ENCODE measurements at regions not wholly inside any gene's neighbourhood (a gene's known extent, or its start where the extent isn't known, plus 50 kb on each side); places are given as distances from the start of the nearest gene placed in this dataset.

- no peak for TF ChIP-seq CTCF (IDR thresholded peaks at IDR 0.05; ENCODE audit: low read length)
- no peak for TF ChIP-seq EZH2 (IDR thresholded peaks at IDR 0.05; ENCODE audit: borderline replicate concordance, low read length)
Observed at GRCh38 chr10:31605426-31605825, 286.4 kb downstream of the ZEB1 start.

Measured in OCI-LY1 (cell line).